SU-DHL-6 (cell line): ENCODE measurements at regions not wholly inside any gene's neighbourhood (a gene's known extent, or its start where the extent isn't known, plus 50 kb on each side); places are given as distances from the start of the nearest gene placed in this dataset.

ENCODE experiments used
- CTCF ChIP-seq: fragments of 200-600 bp; sonication (generic); IDR thresholded peaks from one replicate; pipeline ENCODE4 v1.5.1; 2017; ENCODE audit warnings: antibody characterized with exemption, mild to moderate bottlenecking, low read length, moderate library complexity; ENCODE audit not compliant: insufficient read depth, poor library complexity, severe bottlenecking
- EZH2phosphoT487 ChIP-seq: fragments of 200-600 bp; sonication (generic), shearing (Covaris generic); conservative IDR thresholded peaks from 2 replicates; pipeline ENCODE4 v1.6.1; 2018; ENCODE audit warnings: mild to moderate bottlenecking, antibody characterized with exemption, low read length, moderate library complexity, mixed read lengths

GRCh38 chr9:106400950-106401349 lies 462.0 kb upstream of the ZNF462 start:
- TF ChIP-seq CTCF (no peak), EZH2phosphoT487 (no peak)
